Renal cortex interstitium (tissue), 11 donors: ENCODE measurements at regions not wholly inside any gene's neighbourhood (a gene's known extent, or its start where the extent isn't known, plus 50 kb on each side); places are given as distances from the start of the nearest gene placed in this dataset.
"Not testable (repeated sequence)": the region's sequence is repeated elsewhere in the genome, so short reads cannot be mapped to it uniquely, and the experiment has no call there.

Experiments used
- DNase-seq, 11 donors: peaks; one replicate each; pipeline ENCODE4 v3.0.0-alpha.2; 2013; ENCODE audit warnings: low read depth in 9 of 11, low spot score in 4 of 11; ENCODE audit errors: extremely low read depth in 1 of 11

DNA sequence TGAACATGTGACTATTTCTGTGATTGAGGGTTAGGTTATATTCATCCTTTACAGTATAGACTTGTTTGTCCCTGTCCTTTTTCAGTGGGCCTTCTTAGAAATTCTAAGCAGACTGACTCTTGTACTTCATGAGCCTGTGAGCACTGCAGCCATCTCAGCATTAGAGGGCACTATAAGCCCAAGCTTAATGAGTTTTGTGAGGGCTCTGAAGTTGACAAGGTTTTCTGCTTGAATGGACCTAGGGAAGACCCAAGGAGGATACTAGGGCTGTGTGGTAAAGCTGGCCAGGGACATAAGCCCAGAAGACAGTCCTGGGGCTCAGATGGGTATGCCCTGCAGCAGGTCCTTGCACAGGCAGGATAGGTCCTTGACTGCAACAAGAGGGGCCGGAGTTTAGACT lies 126.5 kb downstream of the MRPS30 start:
- no peak for DNase-seq

GRCh38 chr5:44935871-44936270 lies 127.1 kb downstream of the MRPS30 start:
- DNase-seq, result no peak

DNA sequence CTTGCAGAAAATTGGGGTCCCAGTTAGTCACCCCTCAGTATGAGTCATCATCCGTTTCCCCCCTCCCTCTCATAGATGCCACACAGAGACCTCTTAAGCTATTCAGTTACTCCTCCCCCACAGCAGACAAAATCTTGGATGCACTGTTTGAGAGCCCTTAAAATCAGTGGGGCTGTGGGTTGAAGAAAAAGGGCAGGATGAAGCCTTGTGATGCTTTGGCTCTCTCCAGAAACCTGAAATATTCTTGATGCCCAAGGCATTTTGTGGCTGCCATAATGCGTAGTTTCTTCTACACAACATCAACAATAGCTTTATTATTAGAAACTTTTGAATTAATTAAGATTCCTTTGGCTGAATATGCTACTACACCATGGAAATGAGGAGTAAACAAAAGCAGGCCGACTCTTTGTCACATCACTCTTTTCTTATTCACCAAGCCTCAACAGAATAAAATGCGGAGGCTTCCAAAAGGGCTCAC lies 133.8 kb downstream of the MRPS30 start:
- DNase-seq, result no peak

DNA sequence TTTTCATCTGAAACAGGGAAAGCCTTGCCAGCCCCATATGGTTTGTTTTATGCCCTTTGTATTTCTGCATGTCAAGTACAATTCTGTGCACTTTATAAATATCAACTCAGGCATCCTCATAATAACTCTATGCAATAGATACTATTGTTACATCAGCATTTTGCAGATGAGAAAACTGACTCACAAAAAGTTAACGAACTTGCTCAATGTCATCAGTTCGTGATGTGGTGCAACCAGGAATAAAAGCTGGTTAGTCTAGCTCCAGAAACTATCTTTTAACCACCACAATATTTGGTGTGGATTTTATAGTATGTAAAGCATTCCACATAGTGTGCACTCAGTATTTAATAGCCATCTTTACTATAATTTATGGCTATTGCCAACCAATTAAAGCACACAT lies 134.9 kb downstream of the MRPS30 start:
- DNase-seq, result no peak

- DNase-seq, result no peak
Observed at GRCh38 chr5:44945743-44946142, 137.0 kb downstream of the MRPS30 start.

GRCh38 chr5:44949687-44950086 lies 140.9 kb downstream of the MRPS30 start:
- DNase-seq, result no peak

DNA sequence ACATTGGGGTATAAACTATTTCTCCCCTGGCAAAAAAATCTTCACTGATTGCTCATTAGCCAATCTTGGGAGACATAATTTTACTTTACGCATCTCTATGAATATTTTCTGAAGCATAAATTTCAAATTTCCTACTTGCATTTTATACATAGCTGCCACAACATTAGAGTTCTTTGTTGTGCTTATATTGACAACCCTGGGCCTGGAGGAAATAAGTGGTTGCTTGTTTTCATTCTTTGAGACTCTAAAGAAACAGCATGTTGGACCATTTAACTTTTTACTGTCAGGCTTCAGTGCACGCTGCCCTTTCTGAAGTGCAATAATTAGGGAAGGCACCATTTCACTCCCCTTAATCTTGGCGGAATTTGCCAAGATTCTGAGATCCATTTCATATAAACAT lies 142.6 kb downstream of the MRPS30 start:
- no peak for DNase-seq

DNA sequence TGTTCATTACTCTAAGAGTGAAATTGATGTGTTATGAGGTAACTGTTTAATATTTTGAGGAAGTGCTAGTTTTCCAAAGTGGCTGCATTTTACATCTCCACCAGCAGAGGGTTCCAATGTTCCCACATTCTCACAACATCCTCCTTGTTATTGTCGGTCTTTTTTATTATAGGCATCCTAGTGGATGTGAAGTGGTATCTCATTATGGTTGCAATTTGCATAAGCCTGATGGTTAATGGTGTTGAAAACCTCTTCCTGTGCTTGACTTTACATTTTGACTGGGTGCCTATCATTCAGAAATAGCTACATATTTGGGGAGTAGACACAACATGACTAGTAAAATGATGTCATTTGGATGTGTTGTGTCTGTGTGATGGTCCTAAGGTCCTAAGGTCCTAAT lies 143.6 kb downstream of the MRPS30 start:
- DNase-seq, result peak in 2 of 11 donors; percentile 4 to 10

DNA sequence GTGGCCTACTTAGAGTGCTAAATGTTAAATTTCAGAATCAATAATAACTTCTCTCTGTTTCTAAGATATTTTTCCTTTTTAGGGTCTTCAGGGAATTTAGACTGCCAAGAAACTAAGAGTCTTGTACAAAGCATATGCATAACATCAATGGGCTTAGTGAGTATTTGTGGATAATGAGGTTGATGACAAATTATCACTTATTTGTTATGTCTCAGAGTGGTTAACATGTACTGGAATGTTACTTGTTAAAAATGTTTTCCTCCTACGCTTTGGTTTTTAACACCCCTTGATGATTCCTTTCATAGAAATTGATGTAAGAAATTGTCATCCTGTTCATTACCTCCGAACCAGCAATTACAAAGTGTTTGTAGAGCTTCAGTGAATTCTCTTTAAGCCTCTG lies 144.3 kb downstream of the MRPS30 start:
- DNase-seq, result no peak

- DNase-seq, result not testable (repeated sequence)
Observed at GRCh38 chr5:44958943-44959454, 150.3 kb downstream of the MRPS30 start.

DNA sequence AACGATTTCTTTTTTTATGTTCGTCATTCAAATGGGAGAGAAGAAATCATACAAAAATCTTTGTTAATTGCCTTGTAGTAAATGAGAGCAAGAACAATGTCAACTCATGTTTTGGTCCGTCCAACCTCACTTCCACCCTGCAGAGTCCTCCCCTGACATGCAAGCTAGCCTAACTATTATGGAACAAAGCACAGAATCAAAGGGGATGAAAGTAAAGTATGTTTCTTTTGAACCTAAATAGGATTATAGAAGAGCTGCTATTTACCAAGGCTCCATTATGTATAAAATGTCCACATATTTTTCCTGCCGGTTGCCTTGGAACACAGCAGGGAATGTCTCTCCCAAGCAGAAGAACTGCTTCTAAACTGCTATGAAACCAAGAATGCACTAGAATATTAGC lies 161.1 kb downstream of the MRPS30 start:
- DNase-seq, result no peak

DNA sequence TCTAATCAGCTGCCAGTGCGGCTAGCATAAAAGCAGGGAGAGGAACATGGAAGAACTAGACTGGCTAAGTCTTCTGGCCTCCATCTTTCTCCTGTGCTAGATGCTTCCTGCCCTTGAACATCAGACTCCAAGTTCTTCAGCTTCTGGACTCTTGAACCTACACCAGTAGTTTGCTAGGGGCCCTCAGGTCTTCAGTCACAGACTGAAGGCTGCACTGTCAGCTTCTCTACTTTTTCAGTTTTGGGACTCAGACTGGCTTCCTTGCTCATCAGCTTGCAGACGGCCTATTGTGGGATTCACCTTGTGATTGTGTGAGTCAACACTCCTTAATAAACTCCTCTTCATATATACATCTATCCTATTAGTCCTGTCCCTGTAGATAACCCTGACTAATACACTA lies 162.2 kb downstream of the MRPS30 start:
- not testable (repeated sequence) for DNase-seq

DNA sequence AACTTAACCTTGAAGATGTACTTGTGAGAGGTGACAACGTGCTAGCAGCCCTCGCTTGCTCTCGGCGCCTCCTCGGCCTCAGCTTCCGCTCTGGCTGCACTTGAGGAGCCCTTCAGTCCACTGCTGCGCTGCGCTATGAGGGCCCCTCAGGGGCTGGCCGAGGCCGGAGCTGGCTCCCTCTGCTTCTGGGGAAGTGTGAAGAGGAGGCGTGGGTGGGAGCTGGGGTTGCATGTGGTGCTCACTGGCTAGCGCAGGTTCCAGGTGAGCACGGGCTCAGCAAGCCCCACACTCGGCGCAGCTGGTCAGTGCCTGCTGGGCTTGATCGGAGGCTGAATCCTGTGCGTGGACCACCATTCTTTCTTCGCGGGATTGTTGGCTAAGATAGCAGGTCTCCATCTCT lies 166.1 kb downstream of the MRPS30 start:
- DNase-seq, result no peak

DNA sequence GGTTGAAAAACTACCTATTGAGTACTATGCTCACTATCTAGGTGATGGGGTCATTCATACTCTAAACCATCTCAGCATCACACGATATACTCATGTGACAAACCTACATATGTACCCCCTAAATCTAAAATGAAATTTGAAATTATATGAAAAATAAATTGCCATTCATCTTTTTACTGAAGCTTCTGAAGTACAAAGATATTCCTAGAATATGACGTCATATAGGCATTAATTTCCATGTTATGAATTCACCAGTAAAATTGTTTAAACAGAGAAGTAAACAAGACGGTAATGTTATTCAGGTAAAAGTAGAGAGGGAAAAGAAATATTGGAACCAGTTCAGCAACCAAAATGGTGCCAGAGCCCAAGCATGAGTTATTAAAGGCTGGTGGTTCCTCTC lies 173.0 kb downstream of the MRPS30 start:
- no peak for DNase-seq

GRCh38 chr5:44983006-44983405 lies 174.3 kb downstream of the MRPS30 start:
- no peak for DNase-seq

DNA sequence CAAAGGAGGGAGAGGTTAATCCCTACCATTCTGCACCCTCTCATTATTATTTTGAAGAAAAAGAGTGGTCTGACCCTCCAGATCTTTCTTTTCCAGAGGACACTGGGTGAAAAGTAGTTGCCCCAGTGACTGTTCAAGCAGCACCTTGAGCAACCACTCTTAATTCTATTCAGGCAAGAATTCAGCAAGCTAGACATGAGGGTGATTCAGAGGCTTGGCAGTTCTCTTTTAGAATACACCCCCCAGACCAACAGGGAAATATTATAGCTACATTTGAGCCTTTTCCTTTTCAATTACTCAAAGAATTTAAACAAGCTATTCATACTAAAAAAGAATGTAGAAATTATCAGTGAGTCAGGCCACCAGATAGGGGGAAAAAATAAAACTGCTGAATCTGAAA lies 178.3 kb downstream of the MRPS30 start:
- no peak for DNase-seq

DNA sequence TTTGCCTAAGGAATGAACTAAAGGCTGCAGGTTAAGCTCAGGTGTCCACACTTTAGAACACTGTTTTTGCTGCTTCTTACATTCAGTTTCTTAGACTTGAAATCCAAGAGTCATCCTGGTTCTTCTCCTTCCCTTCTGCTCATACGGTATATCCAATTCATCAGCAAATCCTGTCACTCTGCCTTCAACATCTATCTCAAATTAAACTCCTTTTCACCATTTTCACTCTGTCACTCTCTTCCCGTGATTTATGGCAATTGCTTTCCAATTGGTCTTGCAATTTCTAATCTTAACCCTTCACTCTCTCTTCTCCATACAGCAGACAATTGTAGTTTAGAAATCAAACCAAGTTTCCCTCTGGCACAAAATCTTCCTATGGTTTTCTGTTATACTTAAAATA lies 182.9 kb downstream of the MRPS30 start:
- no peak for DNase-seq

DNA sequence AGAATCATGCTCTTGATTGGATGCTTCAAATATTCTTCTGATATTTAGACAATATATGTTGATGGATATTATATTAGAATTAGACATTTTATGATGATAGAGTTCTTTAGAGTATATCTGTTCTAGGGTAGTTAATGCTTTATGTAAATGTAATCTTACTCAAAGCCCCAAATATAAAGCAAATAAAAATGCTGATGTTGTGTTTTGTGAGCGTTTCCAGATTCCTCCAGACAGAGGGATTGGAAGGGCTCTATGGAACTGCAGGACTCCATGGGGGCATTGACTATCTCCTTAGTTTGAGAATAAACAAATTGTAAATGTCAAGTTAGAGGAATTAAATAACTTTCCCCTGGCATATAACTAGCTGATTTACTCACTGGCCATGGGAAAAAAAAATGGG lies 184.5 kb downstream of the MRPS30 start:
- no peak for DNase-seq

GRCh38 chr5:44997506-44997905 lies 188.8 kb downstream of the MRPS30 start:
- DNase-seq, result no peak

- DNase-seq, result not testable (repeated sequence)
Observed at GRCh38 chr5:45007102-45007501, 198.4 kb downstream of the MRPS30 start.

DNA sequence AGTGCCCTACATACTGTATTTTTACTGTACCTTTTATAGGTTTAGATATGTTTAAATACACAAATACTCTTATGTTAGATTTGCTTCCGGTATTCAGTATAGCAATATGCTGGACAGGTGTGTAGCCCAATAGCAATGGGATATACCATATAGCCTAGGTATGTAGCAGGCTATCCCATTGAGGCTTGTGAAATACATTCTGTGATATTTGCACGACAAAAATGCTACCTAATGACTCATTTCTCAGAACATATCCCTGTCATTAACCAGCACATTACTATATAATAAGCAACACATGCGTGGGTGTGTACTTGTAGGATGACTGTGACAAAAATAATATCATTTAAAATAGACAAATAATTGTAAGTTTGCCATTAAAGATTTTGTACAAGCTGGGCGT lies 208.8 kb downstream of the MRPS30 start:
- no peak for DNase-seq

DNA sequence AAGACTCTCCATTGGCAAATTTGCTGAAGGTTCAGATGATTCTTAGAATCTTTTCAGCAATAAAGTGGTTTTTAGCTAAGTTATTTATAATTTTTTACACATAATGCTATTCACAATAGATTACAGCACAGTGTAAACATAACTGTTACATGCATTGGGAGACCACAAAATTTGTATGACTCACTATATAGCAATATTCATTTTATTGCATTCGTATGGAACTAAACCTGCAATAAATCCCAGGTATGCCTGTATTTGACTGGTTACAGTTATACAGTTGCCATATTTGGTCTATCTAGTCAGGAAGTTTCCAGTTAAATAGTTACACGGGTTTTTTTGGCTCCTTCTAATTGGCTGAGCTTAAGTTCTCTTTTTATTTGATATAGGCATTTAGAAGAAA lies 220.8 kb downstream of the MRPS30 start:
- DNase-seq, result no peak
